ENCODE measurements at regions not wholly inside any gene's neighbourhood (a gene's known extent, or its start where the extent isn't known, plus 50 kb on each side); places are given as distances from the start of the nearest gene placed in this dataset.

DNA sequence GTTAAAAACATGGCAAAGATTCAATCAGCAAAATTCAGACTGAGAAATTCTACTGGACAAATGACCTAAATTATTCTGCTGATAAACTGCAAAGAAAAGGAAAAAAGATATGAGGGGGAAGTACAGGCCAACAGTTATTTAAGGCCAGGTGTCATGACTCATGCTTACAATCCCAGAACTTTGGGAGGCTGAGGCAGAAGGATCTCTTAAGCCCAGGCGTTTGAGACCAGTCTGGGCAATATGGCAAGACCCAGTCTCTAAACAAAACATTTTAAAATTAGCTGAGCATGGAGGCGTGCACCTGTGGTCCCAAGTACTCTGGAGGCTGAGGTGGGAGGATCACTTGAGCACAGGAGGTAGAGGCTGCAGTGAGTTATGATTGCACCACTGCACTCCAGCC is 91.8 kb upstream of the USP15 start:
- Histone ChIP-seq H3K27me3 (no peaks in the 10 kb centered on the region), H3K4me3 (no peak overlapping the region), H3K4me1 (ENCODE audit: low read depth) (no peaks in the 10 kb centered on the region), H3K27ac (no peak overlapping the region), H3K9me3 (ENCODE audit: low read depth) (no peaks in the 10 kb centered on the region), H3K36me3 (no peaks in the 10 kb centered on the region)
- no peak for DNase-seq (ENCODE audit: low read depth in 1 of 2, low spot score in 1 of 2)
- TF ChIP-seq, protein P1, sequence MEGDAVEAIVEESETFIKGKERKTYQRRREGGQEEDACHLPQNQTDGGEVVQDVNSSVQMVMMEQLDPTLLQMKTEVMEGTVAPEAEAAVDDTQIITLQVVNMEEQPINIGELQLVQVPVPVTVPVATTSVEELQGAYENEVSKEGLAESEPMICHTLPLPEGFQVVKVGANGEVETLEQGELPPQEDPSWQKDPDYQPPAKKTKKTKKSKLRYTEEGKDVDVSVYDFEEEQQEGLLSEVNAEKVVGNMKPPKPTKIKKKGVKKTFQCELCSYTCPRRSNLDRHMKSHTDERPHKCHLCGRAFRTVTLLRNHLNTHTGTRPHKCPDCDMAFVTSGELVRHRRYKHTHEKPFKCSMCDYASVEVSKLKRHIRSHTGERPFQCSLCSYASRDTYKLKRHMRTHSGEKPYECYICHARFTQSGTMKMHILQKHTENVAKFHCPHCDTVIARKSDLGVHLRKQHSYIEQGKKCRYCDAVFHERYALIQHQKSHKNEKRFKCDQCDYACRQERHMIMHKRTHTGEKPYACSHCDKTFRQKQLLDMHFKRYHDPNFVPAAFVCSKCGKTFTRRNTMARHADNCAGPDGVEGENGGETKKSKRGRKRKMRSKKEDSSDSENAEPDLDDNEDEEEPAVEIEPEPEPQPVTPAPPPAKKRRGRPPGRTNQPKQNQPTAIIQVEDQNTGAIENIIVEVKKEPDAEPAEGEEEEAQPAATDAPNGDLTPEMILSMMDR (IDR thresholded peaks at IDR 0.05; ENCODE audit: low read depth, low read length): no peak

DNA sequence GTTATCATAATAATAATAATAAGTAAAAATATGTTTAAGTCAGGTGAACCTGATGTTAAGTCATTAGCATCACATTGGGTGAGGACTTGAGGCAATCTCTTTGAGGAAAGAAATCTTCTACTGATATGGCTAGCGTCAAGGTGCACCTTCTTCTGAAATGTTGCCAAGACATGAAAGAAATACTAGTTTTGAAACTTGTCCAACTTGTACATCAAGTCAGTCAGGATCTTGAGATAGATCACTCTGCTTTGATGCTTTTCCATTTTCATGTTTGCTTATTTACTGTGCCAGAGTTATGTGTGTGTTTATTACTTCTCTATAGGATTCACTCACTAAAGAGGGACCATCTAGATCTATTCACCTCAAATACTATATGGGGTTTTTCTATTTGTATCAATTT is 90.0 kb upstream of the USP15 start:
- H3K4me3 ChIP-seq: no peak overlapping the region
- no peaks in the 10 kb centered on the region for H3K36me3 ChIP-seq
- TF ChIP-seq, protein P1 (IDR thresholded peaks at IDR 0.05; ENCODE audit: low read depth, low read length): no peak
- H3K4me1 ChIP-seq (ENCODE audit: low read depth): no peaks in the 10 kb centered on the region
- DNase-seq (ENCODE audit: low read depth in 1 of 2, low spot score in 1 of 2): no peak
- no peaks in the 10 kb centered on the region for H3K27me3 ChIP-seq
- H3K9me3 ChIP-seq (ENCODE audit: low read depth): no peaks in the 10 kb centered on the region
- H3K27ac ChIP-seq: no peak overlapping the region

DNA sequence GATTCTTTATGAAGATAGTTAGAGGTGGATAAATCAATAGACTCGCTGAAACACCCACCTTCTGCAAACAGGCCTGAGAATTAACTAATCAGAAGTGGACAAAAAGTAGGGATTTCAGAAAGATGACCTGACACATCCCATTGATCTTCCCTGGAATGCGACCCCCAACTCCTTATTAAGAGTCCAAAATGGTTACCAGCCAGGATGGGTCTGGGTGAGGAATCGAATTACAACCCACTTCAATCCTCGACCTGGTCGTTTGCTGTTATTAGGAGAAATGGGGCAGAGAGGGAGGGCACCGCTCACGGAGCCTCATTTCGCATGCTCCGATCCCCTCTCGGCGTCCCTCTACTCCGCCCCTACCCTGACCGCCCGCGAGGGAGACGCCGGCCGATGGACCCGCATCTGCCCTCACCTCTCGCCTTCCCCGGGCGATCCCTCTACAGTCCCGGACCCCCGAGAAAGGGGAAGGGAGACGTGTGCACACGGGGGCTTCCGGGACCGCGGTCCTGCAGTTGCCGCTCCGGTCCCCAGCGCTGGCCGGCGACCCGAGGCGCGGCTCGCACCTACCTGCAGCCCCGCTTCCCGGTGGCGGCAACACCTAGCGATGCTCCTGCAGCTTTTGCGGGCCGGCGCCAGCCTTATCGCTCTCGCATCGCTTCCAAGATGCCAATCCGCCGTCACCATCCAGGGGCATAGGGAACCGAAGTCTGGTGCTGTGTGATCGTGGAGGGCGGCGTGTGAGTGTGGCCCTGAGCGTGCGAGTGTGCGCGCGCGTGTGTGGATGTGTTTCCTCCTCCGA is 69.3 kb upstream of the USP15 start:
- Histone ChIP-seq H3K4me1 (ENCODE audit: low read depth) (peaks cover 10% of the 10 kb centered on the region), H3K36me3 (no peaks in the 10 kb centered on the region), H3K27ac (no peak overlapping the region), H3K27me3 (peaks cover 56% of the 10 kb centered on the region), H3K4me3 (peak overlapping the region; percentile 39), H3K9me3 (ENCODE audit: low read depth) (no peaks in the 10 kb centered on the region)
- TF ChIP-seq, protein P1 (IDR thresholded peaks at IDR 0.05; ENCODE audit: low read depth, low read length): no peak
- peak in 1 of 2 donors; percentile 8 for DNase-seq (ENCODE audit: low read depth in 1 of 2, low spot score in 1 of 2)

DNA sequence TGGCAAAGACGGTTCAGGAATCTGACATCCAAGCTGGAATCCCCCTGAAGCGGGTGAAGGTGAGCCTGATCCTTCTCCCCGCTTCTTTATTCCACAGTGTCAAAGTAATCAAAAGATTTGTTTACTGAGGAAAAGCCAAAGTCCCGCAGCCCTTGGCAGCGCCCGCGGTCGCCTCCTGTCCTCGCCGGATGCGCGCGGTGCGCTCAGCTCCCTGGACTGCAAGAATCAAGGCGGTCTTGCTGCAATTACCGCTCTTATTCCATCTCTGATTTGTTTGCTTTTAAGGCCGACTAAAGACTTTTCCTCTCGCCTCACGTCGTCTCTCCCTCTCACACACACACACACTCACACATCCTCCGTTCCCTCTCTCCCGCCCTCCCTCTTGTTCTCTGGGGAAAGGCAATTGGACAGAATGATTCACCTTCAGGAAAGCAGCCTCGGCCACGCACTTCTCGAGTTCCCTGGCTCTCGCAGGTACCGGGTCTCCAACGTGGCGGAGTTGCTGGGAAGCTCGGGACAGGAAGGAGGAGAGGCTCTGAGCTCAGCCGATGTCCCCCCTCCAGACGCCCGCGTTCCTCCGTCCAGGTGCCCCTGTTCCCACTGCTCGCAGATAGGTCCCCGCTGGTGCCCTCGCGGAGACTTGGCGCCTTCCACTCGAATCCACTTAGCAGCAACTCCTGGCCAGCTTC is 68.6 kb upstream of the USP15 start:
- Histone ChIP-seq H3K9me3 (ENCODE audit: low read depth) (no peaks in the 10 kb centered on the region), H3K27me3 (peaks cover 56% of the 10 kb centered on the region), H3K4me3 (peak overlapping the region; percentile 39), H3K4me1 (ENCODE audit: low read depth) (peaks cover 10% of the 10 kb centered on the region), H3K27ac (no peak overlapping the region), H3K36me3 (no peaks in the 10 kb centered on the region)
- peak; percentile 26 to 61 for DNase-seq (ENCODE audit: low read depth in 1 of 2, low spot score in 1 of 2)
- TF ChIP-seq, protein P1 (IDR thresholded peaks at IDR 0.05; ENCODE audit: low read depth, low read length): no peak

DNA sequence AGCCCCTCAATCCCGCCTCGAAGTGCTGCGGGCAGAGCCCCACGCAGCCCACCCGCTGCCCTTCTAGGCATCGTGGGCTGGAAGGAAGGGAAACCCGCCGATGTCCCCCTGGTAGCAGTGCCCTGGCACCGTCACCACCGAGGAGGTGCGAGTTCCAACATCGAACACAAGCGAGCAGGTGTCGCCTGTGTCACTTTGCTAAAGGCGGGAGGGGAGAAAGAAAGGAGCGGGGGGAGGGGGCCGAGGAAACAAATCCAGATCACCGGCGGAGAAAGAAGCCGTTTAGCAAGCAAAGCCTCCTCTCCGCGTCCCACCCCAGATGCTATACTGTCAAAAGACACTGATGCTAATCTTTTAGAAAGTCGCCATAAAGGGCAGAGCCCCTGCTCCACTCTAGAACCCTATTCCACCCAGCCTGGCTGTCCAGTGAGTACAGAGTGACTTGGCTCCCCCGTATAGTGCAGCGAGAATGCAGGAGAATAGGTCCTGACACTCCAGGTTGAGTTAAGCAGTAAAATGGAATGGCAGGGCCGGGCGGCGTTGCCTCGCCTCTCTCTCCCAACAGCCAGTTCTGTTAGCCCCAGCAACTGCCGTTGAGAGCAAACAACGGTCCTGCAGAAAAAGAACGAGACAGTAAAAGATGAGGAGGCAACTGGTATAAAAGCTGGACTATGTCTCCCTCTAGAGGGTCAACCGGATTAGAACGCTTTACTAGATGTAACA is 67.9 kb upstream of the USP15 start:
- TF ChIP-seq, protein P1 (IDR thresholded peaks at IDR 0.05; ENCODE audit: low read depth, low read length): peak; percentile 75
- peak; percentile 86 to 92 for DNase-seq (ENCODE audit: low read depth in 1 of 2, low spot score in 1 of 2)
- Histone ChIP-seq H3K27ac (no peak overlapping the region), H3K4me1 (ENCODE audit: low read depth) (peaks cover 10% of the 10 kb centered on the region), H3K9me3 (ENCODE audit: low read depth) (no peaks in the 10 kb centered on the region), H3K27me3 (peaks cover 54% of the 10 kb centered on the region), H3K36me3 (no peaks in the 10 kb centered on the region), H3K4me3 (peak overlapping the region; percentile 39)
